GM21786 (cell line): ENCODE measurements at regions not wholly inside any gene's neighbourhood (a gene's known extent, or its start where the extent isn't known, plus 50 kb on each side); places are given as distances from the start of the nearest gene placed in this dataset.
"Not testable (repeated sequence)": the region's sequence is repeated elsewhere in the genome, so short reads cannot be mapped to it uniquely, and the experiment has no call there.

Source experiments
- ATAC-seq: cut with Tn5 transposase; IDR thresholded peaks from one replicate; pipeline ENCODE4 v1.9.1; 2021; ENCODE audit not compliant: unreplicated experiment

- peak; percentile 92 for ATAC-seq
Observed at GRCh38 chr1:209086486-209087192, 496.9 kb upstream of the CAMK1G start.

GRCh38 chr1:209094384-209094783 lies 489.1 kb upstream of the CAMK1G start:
- ATAC-seq = no peak

- ATAC-seq = peak; percentile 68
Observed at GRCh38 chr1:209095627-209096595, 487.6 kb upstream of the CAMK1G start.

- no peak for ATAC-seq
Observed at GRCh38 chr1:209100460-209100859, 483.1 kb upstream of the CAMK1G start.

- no peak for ATAC-seq
Observed at GRCh38 chr1:209101106-209101505, 482.4 kb upstream of the CAMK1G start.

- no peak for ATAC-seq
Observed at GRCh38 chr1:209102120-209102519, 481.4 kb upstream of the CAMK1G start.

- ATAC-seq = no peak
Observed at GRCh38 chr1:209102531-209102930, 481.0 kb upstream of the CAMK1G start.

GRCh38 chr1:209103092-209103491 lies 480.4 kb upstream of the CAMK1G start:
- peak; percentile 47 for ATAC-seq

GRCh38 chr1:209104646-209105045 lies 478.9 kb upstream of the CAMK1G start:
- ATAC-seq = no peak

- ATAC-seq = no peak
Observed at GRCh38 chr1:209105701-209106100, 477.8 kb upstream of the CAMK1G start.

- ATAC-seq = no peak
Observed at GRCh38 chr1:209106237-209106741, 477.2 kb upstream of the CAMK1G start.

GRCh38 chr1:209106861-209107260 lies 476.7 kb upstream of the CAMK1G start:
- no peak for ATAC-seq

- ATAC-seq = peak; percentile 55
Observed at GRCh38 chr1:209107535-209107934, 476.0 kb upstream of the CAMK1G start.

- no peak for ATAC-seq
Observed at GRCh38 chr1:209109001-209109785, 474.3 kb upstream of the CAMK1G start.

- no peak for ATAC-seq
Observed at GRCh38 chr1:209113521-209113920, 470.0 kb upstream of the CAMK1G start.

- ATAC-seq = no peak
Observed at GRCh38 chr1:209116705-209117104, 466.8 kb upstream of the CAMK1G start.

GRCh38 chr1:209123601-209124000 lies 459.9 kb upstream of the CAMK1G start:
- ATAC-seq = no peak

- ATAC-seq = not testable (repeated sequence)
Observed at GRCh38 chr1:209129091-209129490, 454.4 kb upstream of the CAMK1G start.

GRCh38 chr1:209130886-209131285 lies 452.6 kb upstream of the CAMK1G start:
- no peak for ATAC-seq

GRCh38 chr1:209132736-209133467 lies 450.6 kb upstream of the CAMK1G start:
- no peak for ATAC-seq
